K562 (cell line): ENCODE measurements at regions not wholly inside any gene's neighbourhood (a gene's known extent, or its start where the extent isn't known, plus 50 kb on each side); places are given as distances from the start of the nearest gene placed in this dataset.

Experiments used
- ATAC-seq: fragments of 200-7000 bp; cut with Tn5 transposase; 3 replicates; pipeline ENCODE4 v1.9.1; 2020; ENCODE audit warnings: moderate library complexity
- BruUV-seq: library from RNA; stranded (reverse); fragments of 400-500 nt; replicated peaks from 2 replicates; lab custom pipeline; 2021; lab: Mats Ljungman, UMichigan
- CTCF ChIA-PET: fragments of 300-600 bp; formaldehyde crosslinking; extraction: SDS; loops from one replicate; lab custom pipeline; 2021; ENCODE audit warnings: low intra/inter-chr PET ratio; lab: Yijun Ruan, JAX
- POLR2A ChIA-PET: fragments of 300-600, 350-650 bp; sonication (Branson Sonifier 250); formaldehyde crosslinking; extraction: SDS; loops from one replicate; lab custom pipeline; 2021; ENCODE audit warnings: antibody characterized with exemption, inconsistent platforms; lab: Yijun Ruan, JAX
- DNase-seq, 4 experiments: peaks; one replicate each; pipeline versions ENCODE4 v3.0.0 to v3.0.0-alpha.2; 2011 to 2018; ENCODE audit warnings: low spot score in 3 of 4, mixed read lengths in 3 of 4; ENCODE audit errors: extremely low read depth in 1 of 4
- FAIRE-seq: peaks from 2 replicates; lab custom pipeline; 2011; peaks lifted over from hg19 to GRCh38; lab: Jason Lieb, UNC
- H2AFZ ChIP-seq: 2 replicates; pipeline ENCODE4 v1.6.0; 2011; ENCODE audit warnings: low read depth, low read length, control low read depth, inconsistent platforms
- H3K27ac ChIP-seq: fragments of 200-600 bp; 3 replicates; pipeline ENCODE4 v1.8.0; 2011; ENCODE audit warnings: low read depth, mild to moderate bottlenecking, control low read depth, inconsistent platforms, low read length, moderate library complexity, mixed read lengths; ENCODE audit errors: extremely low read depth
- H3K27me3 ChIP-seq, 2 experiments: fragments of 300-600 bp in 1 of 2; 2 replicates in 1 of 2; 3 replicates in 1 of 2; pipeline versions ENCODE4 v1.6.0 to v1.8.0; 2011; ENCODE audit warnings: inconsistent platforms in 2 of 2, low read length in 2 of 2, mild to moderate bottlenecking in 1 of 2, mixed read lengths in 1 of 2, moderate library complexity in 1 of 2; ENCODE audit not compliant: control insufficient read depth in 2 of 2, insufficient read depth in 2 of 2
- H3K36me3 ChIP-seq: fragments of 300-600 bp; 3 replicates; pipeline ENCODE4 v1.8.0; 2011; ENCODE audit warnings: mild to moderate bottlenecking, low read length, inconsistent platforms; ENCODE audit not compliant: control insufficient read depth, insufficient read depth
- H3K4me1 ChIP-seq, 2 experiments: fragments of 200-600 bp in 1 of 2; replicated peaks in 1 of 2; 2 replicates in 1 of 2; 3 replicates in 1 of 2; pipeline versions ENCODE4 v1.5.1 to v1.8.0; 2011; ENCODE audit warnings: inconsistent platforms in 2 of 2, low read length in 2 of 2, mild to moderate bottlenecking in 1 of 2, mixed read lengths in 1 of 2, moderate library complexity in 1 of 2; ENCODE audit not compliant: control insufficient read depth in 2 of 2, insufficient read depth in 2 of 2
- H3K4me2 ChIP-seq: 2 replicates; pipeline ENCODE4 v1.6.1; 2011; ENCODE audit warnings: low read length, control low read depth, inconsistent platforms, mixed read lengths; ENCODE audit not compliant: insufficient read depth
- H3K4me3 ChIP-seq: fragments of 200-600 bp; sonication (generic), shearing (Covaris generic); 2 replicates; pipeline ENCODE4 v1.5.1; 2016; ENCODE audit warnings: control low read depth, inconsistent platforms
- H3K79me2 ChIP-seq: fragments of 200-600 bp; 3 replicates; pipeline ENCODE4 v1.8.0; 2011; ENCODE audit warnings: low read length, inconsistent platforms; ENCODE audit not compliant: control insufficient read depth, insufficient read depth
- H3K9ac ChIP-seq, 2 experiments: 2 replicates each; pipeline versions ENCODE4 v1.6.0 to v1.6.1; 2011; ENCODE audit warnings: low read depth in 2 of 2, low read length in 2 of 2, control low read depth in 1 of 2, inconsistent platforms in 1 of 2, mild to moderate bottlenecking in 1 of 2, mixed read lengths in 1 of 2; ENCODE audit not compliant: insufficient read depth in 1 of 2
- H3K9me1 ChIP-seq: one replicate; pipeline ENCODE4 v1.6.0; 2011; ENCODE audit warnings: inconsistent platforms, mild to moderate bottlenecking, low read length, moderate library complexity; ENCODE audit not compliant: control insufficient read depth, insufficient read depth
- H3K9me3 ChIP-seq: replicated peaks from 2 replicates; pipeline ENCODE4 v1.5.1; 2011; ENCODE audit warnings: low read depth, low read length, inconsistent platforms; ENCODE audit not compliant: control insufficient read depth, insufficient read depth
- H4K20me1 ChIP-seq: replicated peaks from 2 replicates; pipeline ENCODE4 v1.6.1; 2011; ENCODE audit warnings: low read length, inconsistent platforms, mixed read lengths; ENCODE audit not compliant: control insufficient read depth, insufficient read depth
- CBFB ChIP-seq: sonication (generic); formaldehyde crosslinking; IDR thresholded peaks from 2 replicates; pipeline ENCODE4 v1.4.0; 2020; ENCODE audit warnings: mild to moderate bottlenecking, missing genetic modification reagents
- MEIS2 ChIP-seq: fragments of 450-650 bp; IDR thresholded peaks from 2 replicates; pipeline ENCODE4 v1.6.1; 2014; ENCODE audit warnings: mild to moderate bottlenecking; ENCODE audit not compliant: partially characterized antibody
- MYNN ChIP-seq, 2 experiments: sonication (generic); formaldehyde crosslinking in 1 of 2; IDR thresholded peaks; 2 replicates each; pipeline versions ENCODE4 v1.5.0 to v1.6.1; 2016 to 2020; ENCODE audit warnings: antibody characterized with exemption in 1 of 2, missing genetic modification reagents in 1 of 2
- NBN ChIP-seq: fragments of 450-650 bp; IDR thresholded peaks from 2 replicates; pipeline ENCODE4 v1.6.1; 2016; ENCODE audit warnings: low read depth, mild to moderate bottlenecking
- NCOA6 ChIP-seq: fragments of 450-650 bp; IDR thresholded peaks from 2 replicates; pipeline ENCODE4 v1.6.1; 2017; ENCODE audit warnings: mild to moderate bottlenecking
- NR2C1 ChIP-seq, 2 experiments: fragments of 450-650 bp; IDR thresholded peaks; 2 replicates each; pipeline ENCODE4 v1.6.1; 2017; ENCODE audit warnings: mild to moderate bottlenecking in 2 of 2, antibody characterized with exemption in 1 of 2, inconsistent platforms in 1 of 2, missing compliant biosample characterization in 1 of 2, missing genetic modification characterization in 1 of 2
- PATZ1 ChIP-seq: fragments of 250-450 bp; sonication (Bioruptor Pico); IDR thresholded peaks from 2 replicates; pipeline ENCODE4 v1.5.0; 2020; ENCODE audit warnings: mild to moderate bottlenecking, borderline replicate concordance
- PHF20 ChIP-seq: fragments of 450-650 bp; IDR thresholded peaks from 2 replicates; pipeline ENCODE4 v1.6.1; 2018; ENCODE audit not compliant: partially characterized antibody
- PURB ChIP-seq: sonication (generic); formaldehyde crosslinking; IDR thresholded peaks from 2 replicates; pipeline ENCODE4 v1.9.0; 2021; ENCODE audit warnings: low read depth, mild to moderate bottlenecking, missing genetic modification reagents
- RFX7 ChIP-seq: fragments of 250-450 bp; sonication (Bioruptor Pico); IDR thresholded peaks from 2 replicates; pipeline ENCODE4 v1.5.1; 2021; ENCODE audit warnings: mild to moderate bottlenecking
- SMARCA4 ChIP-seq: fragments of 450-650 bp; IDR thresholded peaks from 2 replicates; pipeline ENCODE4 v1.6.1; 2016
- THRA ChIP-seq: fragments of 450-650 bp; IDR thresholded peaks from 2 replicates; pipeline ENCODE4 v1.6.1; 2017; ENCODE audit warnings: mild to moderate bottlenecking, moderate library complexity
- YBX1 ChIP-seq: fragments of 450-650 bp; IDR thresholded peaks from 2 replicates; pipeline ENCODE4 v1.7.1; 2016; ENCODE audit warnings: mild to moderate bottlenecking
- ZBTB26 ChIP-seq: fragments of 450-650 bp; formaldehyde crosslinking; IDR thresholded peaks from 2 replicates; pipeline ENCODE4 v1.4.0; 2022; ENCODE audit warnings: missing genetic modification characterization
- ZNF780A ChIP-seq: fragments of 250-450 bp; sonication (Bioruptor Pico); IDR thresholded peaks from 2 replicates; pipeline ENCODE4 v1.5.0; 2021; ENCODE audit warnings: mild to moderate bottlenecking
- WGBS: fragments of 100-300 bp; shearing (Covaris generic); methylation state at CpG from one replicate; pipeline ENCODE4 v1.1.6; 2016; ENCODE audit warnings: low coverage, mixed read lengths; ENCODE audit not compliant: insufficient coverage; ENCODE audit errors: missing lambda C conversion rate; 5-methylcytosine and 5-hydroxymethylcytosine counted together
- in situ Hi-C: fragments of 300-500 bp; cut with MboI; formaldehyde crosslinking; loops from 4 replicates; pipeline ENCODE4 v1.15.0; 2018; ENCODE audit warnings: inconsistent platforms, mixed read lengths
- intact Hi-C: fragments of 100-400 bp; cut with micrococcal nuclease; formaldehyde crosslinking; loops from 2 replicates; pipeline ENCODE4 v1.14.2; 2022

GRCh38 chr22:48692734-48693376 lies 1134.8 kb downstream of the BRD1 start:
- intact Hi-C loops: no loop called here
- in situ Hi-C loops: no loop called here
- Histone ChIP-seq H3K27me3 (no peaks in the 10 kb centered on the region; a peak in 1 of 5 replicates), H3K27ac (no peak overlapping the region), H3K4me3 (no peak overlapping the region), H3K79me2 (no peaks in the 10 kb centered on the region), H3K36me3 (no peaks in the 10 kb centered on the region), H2AFZ (no peak overlapping the region), H3K9me1 (no peaks in the 10 kb centered on the region), H4K20me1 (no peaks in the 10 kb centered on the region), H3K9me3 (no peaks in the 10 kb centered on the region), H3K4me2 (no peak overlapping the region), H3K9ac (no peak overlapping the region), H3K4me1 (no peaks in the 10 kb centered on the region)
- FAIRE-seq (no peak), ATAC-seq (no peak), DNase-seq (no peak)
- no peak for TF ChIP-seq RFX7 (CRISPR knock-in tag)
- no peak for TF ChIP-seq MEIS2
- no peak for TF ChIP-seq MYNN (IDR thresholded peaks at IDR 0.05)
- TF ChIP-seq MYNN (CRISPR knock-in tag; IDR thresholded peaks at IDR 0.05): no peak
- no peak for TF ChIP-seq SMARCA4
- TF ChIP-seq THRA: no peak
- no peak for TF ChIP-seq NBN
- TF ChIP-seq ZBTB26 (CRISPR knock-in tag): no peak
- TF ChIP-seq ZNF780A: no peak
- no peak for TF ChIP-seq YBX1
- TF ChIP-seq CBFB (CRISPR knock-in tag): no peak
- no peak for TF ChIP-seq PATZ1
- no peak for TF ChIP-seq PHF20
- TF ChIP-seq PURB (CRISPR knock-in tag): no peak
- TF ChIP-seq NR2C1 (IDR thresholded peaks at IDR 0.05): no peak
- TF ChIP-seq NR2C1 (tag; IDR thresholded peaks at IDR 0.05): no peak
- TF ChIP-seq NCOA6: no peak
- BruUV-seq: no TSS peak
- ChIA-PET POLR2A (no interaction called here), CTCF (no interaction called here)
- WGBS: 0% methylated on average over 21 of the region's 31 CpGs
